NCI-H526 (cell line): ENCODE measurements at regions not wholly inside any gene's neighbourhood (a gene's known extent, or its start where the extent isn't known, plus 50 kb on each side); places are given as distances from the start of the nearest gene placed in this dataset.

Experiments used
- DNase-seq, 2 experiments: peaks; one replicate each; lab custom pipeline; 2025; lab: John Stamatoyannopoulos, UW

DNA sequence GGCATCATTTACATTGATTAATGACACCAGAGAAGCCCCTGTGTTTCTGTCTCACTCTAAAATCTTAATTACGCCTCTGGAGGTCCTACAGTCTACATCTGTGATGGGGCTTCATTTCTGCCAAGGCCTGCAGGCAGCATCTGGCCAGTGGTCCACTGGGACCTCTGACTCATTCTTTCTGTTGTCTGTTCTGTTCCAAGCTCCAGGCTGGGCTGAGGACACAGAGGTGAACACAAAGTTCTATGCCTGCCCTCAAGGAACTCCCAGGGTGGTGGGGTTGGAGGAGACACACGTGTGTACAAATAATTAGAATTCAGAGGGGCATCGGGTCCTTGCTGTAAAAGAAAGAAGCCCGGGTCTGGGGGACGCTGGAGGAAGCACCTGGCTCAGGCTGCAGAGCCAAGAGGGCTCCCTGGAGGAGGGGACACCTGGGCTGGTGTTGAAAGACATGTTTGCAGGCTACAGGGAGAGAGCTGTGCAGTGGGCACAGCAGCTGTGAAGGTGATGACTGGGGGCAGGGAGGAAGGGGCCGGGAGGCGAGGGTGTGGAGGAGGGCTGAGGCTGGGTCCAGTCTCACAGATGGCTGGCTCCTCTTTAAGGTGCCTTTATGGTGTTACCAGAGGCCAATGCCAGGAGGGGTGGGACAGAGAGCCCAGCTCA, 103.3 kb upstream of the PRR23E start:
- DNase-seq: no peak

DNA sequence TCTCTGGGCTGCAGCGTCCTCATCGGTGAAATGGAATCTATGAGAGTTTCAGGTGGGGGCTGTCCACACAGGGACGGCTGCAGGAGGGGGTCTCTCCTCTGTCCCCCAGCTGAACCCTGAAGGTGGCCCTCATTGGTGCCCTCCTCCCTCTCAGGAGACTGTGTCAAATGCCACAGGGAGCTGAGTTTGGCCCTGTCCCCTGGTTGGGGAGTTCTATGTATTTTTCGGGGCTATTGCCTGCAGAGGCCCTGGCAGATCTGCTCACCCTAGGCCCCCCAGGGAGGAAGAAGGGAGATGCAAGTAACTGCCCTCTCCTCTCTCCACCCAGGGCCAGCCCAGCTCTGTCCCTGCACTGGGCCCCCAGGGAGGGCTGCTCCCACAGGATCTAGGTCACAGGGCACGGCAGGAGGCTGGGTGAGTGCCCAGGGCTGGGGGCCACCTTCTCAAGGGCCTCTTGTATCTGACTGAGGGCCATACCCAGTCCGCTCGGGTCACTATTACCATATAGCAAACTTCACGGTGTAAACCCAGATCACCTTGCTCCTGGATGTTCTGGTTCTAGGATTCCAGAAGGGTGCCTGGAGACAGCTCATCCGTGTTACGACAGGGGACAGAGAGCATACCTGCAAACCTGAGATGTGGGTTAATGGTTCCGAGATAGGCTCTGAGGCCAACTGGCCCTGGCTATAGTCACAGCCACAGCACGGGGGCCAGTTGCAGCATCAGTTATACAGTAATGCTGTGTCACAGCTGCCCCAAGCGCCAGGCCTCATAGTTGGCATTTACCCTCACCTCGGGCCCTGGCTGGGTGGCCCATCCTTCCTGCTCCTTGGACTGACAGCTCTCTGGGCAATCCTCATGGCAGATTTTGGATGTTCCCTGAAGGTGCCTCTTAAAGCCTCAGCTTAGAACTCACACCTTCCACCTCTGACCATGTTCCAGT, 102.4 kb upstream of the PRR23E start:
- DNase-seq: no peak

GRCh38 chr3:127091376-127091775, 101.6 kb upstream of the PRR23E start:
- DNase-seq: no peak

DNA sequence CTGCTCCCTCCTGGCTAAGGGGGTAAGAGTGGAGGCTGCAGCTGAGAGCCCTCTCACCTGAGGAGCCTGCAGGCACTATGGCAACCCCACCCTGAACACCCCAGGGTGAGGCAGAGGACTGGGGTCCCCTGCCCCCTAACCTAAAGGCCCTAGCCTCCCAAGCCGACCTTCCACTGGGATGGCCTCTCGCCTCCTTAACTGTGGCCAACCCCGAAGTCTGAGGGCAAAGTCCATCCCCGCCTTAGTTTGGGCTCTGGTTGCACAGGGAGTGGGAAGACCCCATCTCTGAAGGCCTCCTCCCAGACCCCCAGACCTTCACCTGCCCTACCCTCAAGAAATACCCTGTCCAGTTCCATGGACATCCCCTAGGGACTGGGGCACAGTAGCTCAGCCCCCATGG, 100.6 kb upstream of the PRR23E start:
- no peak for DNase-seq

DNA sequence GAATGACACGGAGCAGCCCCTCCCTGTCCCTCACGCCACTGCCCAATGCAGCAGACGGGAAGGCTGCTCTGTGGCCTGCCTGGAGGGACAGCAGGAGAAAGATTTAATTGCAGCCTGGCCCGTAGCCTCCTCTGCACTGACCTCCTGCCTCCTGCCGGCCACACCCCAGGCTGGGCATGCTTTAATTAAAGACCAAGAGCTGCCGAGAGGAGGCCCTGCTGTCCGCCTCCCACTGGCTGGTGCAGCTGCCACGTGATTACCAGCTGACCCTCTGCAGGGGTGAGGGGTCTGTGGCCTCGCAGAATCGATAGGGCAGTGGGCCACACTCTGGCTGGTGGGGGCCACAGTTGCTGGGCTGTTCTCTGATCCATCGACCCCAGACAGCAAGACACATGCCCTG, 100.2 kb upstream of the PRR23E start:
- DNase-seq: no peak

GRCh38 chr3:127093312-127093711, 99.6 kb upstream of the PRR23E start:
- DNase-seq: no peak

DNA sequence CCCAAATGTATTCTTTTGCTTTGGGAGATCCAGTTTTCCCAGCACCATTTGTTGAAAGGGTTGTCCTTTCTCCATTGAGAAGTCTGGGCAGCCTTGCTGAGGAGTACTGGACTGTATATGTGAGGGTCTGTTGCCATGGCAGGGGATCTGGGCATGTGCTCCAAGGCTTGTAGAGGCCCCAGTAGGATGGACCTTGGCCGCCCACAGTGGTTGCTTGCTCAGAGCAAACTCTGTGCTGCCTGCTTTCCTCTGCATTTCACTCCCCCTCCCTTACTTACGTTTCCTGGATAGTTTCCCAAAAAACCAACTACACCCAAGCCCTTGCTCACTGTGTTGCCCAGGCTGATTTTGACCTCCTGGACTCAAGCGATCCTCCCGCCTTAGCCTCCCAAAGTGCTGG, 97.2 kb upstream of the PRR23E start:
- no peak for DNase-seq

- no peak for DNase-seq
Measured at GRCh38 chr3:127096256-127097071, 96.5 kb upstream of the PRR23E start.

- no peak for DNase-seq
Measured at GRCh38 chr3:127097072-127097405, 95.9 kb upstream of the PRR23E start.

GRCh38 chr3:127097481-127097880, 95.5 kb upstream of the PRR23E start:
- DNase-seq: no peak

DNA sequence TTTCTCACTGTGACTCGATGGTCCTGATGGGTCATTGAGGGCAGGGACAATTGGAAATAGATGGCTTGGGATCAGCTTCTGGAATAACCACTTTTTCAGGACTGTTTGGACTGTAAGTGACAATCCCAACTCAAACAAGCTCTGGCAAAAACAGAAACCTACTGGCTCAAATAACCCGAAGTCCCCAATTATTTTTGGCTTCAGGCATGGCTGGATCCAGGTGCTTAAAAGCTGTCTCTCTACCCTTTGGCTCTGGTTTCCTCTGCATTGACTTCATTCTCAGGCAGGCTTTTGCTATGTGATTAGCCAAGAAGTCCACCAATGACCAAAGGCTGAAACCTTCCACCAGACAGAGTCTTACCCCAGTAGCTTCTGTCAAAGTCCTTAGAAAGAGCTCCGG, 92.9 kb upstream of the PRR23E start:
- DNase-seq: no peak

- DNase-seq: no peak
Measured at GRCh38 chr3:127100459-127101410, 92.2 kb upstream of the PRR23E start.

GRCh38 chr3:127101411-127102187, 91.3 kb upstream of the PRR23E start:
- DNase-seq: no peak

DNA sequence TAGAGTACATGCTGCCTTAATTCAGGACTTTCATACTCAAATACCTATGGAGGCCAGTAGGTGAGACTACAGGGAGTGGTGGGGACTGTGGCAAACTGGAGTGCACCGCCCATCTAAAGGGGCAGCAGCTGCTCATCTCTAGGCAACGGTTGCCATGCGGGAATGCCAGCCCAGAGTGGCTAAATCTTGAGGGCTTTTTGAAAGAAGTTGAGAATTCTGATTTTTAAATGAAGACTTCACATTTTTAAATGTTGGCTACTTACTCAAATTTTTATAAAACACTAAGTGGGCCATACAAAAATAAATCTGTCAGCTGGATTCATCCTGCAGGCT, 90.8 kb upstream of the PRR23E start:
- no peak for DNase-seq

GRCh38 chr3:127102587-127102986, 90.3 kb upstream of the PRR23E start:
- DNase-seq: no peak

DNA sequence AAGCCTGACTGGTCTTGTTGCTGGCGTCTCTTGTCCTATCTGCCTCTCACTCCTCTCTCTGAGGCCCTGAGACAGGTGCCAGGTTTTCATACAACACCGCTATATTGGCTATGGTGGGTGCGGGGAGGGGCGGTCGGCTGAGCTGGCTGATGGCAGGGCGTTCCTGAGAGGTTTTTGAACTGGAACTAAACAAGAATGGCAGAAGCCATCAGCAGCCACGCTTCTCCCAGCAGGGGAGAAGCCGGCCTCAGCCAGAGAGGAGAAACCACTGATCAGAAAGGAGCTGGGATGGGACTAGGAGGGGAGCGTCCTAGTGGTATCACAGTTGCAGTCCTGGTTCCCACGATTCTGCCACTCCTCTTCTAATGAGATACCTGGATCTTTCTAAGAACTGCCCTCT, 89.9 kb upstream of the PRR23E start:
- DNase-seq: peak in 1 of 2 experiments; percentile 17

DNA sequence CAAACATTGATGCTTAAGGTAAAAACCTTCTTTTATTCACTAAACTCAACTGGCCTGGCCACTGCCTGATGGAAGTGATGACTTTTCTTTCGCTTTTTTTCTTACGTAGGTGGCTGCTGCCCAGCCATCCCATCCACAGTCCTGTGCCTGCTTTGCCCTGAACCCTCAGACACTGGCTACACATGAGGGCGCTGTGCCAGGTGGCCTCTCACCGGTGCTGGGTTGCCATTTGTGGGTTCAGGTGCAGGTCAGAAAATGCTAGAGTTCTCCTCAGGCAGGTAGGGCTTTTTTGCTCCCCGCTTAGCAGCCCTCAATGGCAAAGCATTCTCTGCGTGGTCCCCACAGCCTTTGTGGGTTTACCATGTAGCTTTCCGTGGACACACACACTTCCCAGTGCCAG, 88.3 kb upstream of the PRR23E start:
- no peak for DNase-seq

GRCh38 chr3:127105587-127105986, 87.3 kb upstream of the PRR23E start:
- DNase-seq: no peak

DNA sequence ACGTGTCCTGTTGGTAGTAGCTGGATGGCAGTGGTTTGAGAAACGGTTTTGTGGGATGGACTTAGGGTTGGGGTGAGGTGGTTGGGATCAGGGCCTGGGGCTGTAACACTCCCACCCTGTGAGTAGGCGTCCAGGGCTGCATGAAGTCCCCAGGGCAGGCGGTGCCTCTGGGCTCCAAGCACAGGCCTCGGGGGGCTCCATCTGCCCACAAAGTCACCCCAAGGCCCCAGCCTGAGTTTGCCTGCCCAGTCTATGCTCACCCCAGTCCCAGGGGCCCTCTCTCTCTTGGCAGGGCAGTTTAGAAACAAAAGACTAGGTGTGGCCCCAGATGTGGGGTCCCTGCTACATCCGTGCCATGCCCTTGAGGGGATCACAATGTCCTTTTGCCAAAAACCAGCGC, 86.9 kb upstream of the PRR23E start:
- DNase-seq: no peak

GRCh38 chr3:127106456-127106855, 86.5 kb upstream of the PRR23E start:
- no peak for DNase-seq

GRCh38 chr3:127107002-127107401, 85.9 kb upstream of the PRR23E start:
- no peak for DNase-seq
